A673 (cell line): ENCODE measurements at regions not wholly inside any gene's neighbourhood (a gene's known extent, or its start where the extent isn't known, plus 50 kb on each side); places are given as distances from the start of the nearest gene placed in this dataset.

Source experiments
- BruUV-seq: library from RNA; stranded (reverse); fragments of 400-500 nt; replicated peaks from 2 replicates; lab custom pipeline; 2021; lab: Mats Ljungman, UMichigan
- CTCF ChIA-PET: fragments of 300-600 bp; sonication (Branson Sonifier 250); formaldehyde crosslinking; loops from one replicate; lab custom pipeline; 2022; ENCODE audit warnings: antibody characterized with exemption; lab: Charles Lee
- POLR2A ChIA-PET: fragments of 300-600 bp; sonication (Branson Sonifier 250); formaldehyde crosslinking; loops from one replicate; lab custom pipeline; 2022; ENCODE audit warnings: antibody characterized with exemption; ENCODE audit not compliant: low non-redundant PET; lab: Charles Lee
- DNase-seq: peaks from one replicate; pipeline ENCODE4 v3.0.0-alpha.2; 2015; ENCODE audit warnings: low spot score
- H3K27ac ChIP-seq: fragments of 200-600 bp; sonication (generic); 2 replicates; pipeline ENCODE4 v1.5.1; 2016; ENCODE audit warnings: mixed run types, low read depth, mild to moderate bottlenecking, mixed read lengths, antibody characterized with exemption, low read length; ENCODE audit not compliant: poor library complexity, severe bottlenecking
- H3K27me3 ChIP-seq: fragments of 200-600 bp; sonication (generic); replicated peaks from 2 replicates; pipeline ENCODE4 v1.6.1; 2017; ENCODE audit warnings: mixed run types, low read depth, mild to moderate bottlenecking, mixed read lengths, antibody characterized with exemption, low read length; ENCODE audit not compliant: insufficient read depth, poor library complexity
- H3K36me3 ChIP-seq: fragments of 200-600 bp; sonication (generic); 2 replicates; pipeline ENCODE4 v1.6.1; 2016; ENCODE audit warnings: mixed run types, mild to moderate bottlenecking, mixed read lengths, antibody characterized with exemption, low read length; ENCODE audit not compliant: insufficient read depth, poor library complexity, severe bottlenecking
- H3K4me1 ChIP-seq: fragments of 200-600 bp; sonication (generic); 2 replicates; pipeline ENCODE4 v1.6.1; 2017; ENCODE audit warnings: mixed run types, mild to moderate bottlenecking, mixed read lengths, antibody characterized with exemption, low read length; ENCODE audit not compliant: insufficient read depth, poor library complexity, severe bottlenecking
- H3K4me3 ChIP-seq: fragments of 200-600 bp; sonication (generic); 2 replicates; pipeline ENCODE4 v1.5.1; 2016; ENCODE audit warnings: low read depth, mixed run types, mild to moderate bottlenecking, mixed read lengths, low read length; ENCODE audit not compliant: poor library complexity, severe bottlenecking
- H3K9me3 ChIP-seq: fragments of 200-600 bp; sonication (generic); 2 replicates; pipeline ENCODE4 v1.6.1; 2016; ENCODE audit warnings: mixed run types, low read depth, mild to moderate bottlenecking, mixed read lengths, antibody characterized with exemption, low read length; ENCODE audit not compliant: poor library complexity, severe bottlenecking
- EZH2 ChIP-seq: fragments of 200-600 bp; sonication (generic); IDR thresholded peaks from 2 replicates; pipeline ENCODE4 v1.6.1; 2017; ENCODE audit warnings: borderline replicate concordance, low read depth, mild to moderate bottlenecking, mixed read lengths, antibody characterized with exemption, low read length; ENCODE audit not compliant: poor library complexity, severe bottlenecking
- intact Hi-C: fragments of 100-400 bp; cut with micrococcal nuclease; formaldehyde crosslinking; loops from one replicate; pipeline ENCODE4 v1.10.0; 2022; ENCODE audit not compliant: unreplicated experiment
- TF ChIP-seq, protein P1 (sequence below): fragments of 300-800, 200-600 bp; sonication (generic); conservative IDR thresholded peaks from 2 replicates; pipeline ENCODE4 v1.5.1; 2017; ENCODE audit warnings: low read depth, mild to moderate bottlenecking, antibody characterized with exemption, low read length, moderate library complexity, mixed read lengths

DNA sequence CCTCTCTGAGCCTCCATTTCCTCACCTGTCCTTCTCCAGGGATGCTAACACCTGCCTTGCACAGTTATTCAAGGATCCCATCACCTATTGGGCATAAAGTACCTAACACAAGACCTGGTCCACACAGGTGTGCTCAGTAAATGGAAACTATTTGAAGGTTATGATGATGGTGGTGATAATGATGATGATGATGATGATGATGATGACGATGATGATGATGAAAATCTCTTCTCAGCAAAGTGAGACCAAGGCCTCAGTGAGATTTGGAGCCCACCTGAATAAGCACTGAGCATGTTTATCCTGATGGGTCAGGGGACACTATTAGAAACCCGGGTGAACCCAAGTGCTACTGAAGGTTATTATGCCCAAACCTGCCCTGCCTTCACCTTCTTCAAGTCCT, 100.7 kb downstream of the DMRTA2 start:
- DNase-seq, result no peak
- POLR2A ChIA-PET, result no interaction called here
- Histone ChIP-seq H3K36me3 (no peaks in the 10 kb centered on the region), H3K4me1 (no peaks in the 10 kb centered on the region), H3K4me3 (no peak overlapping the region), H3K27ac (no peak overlapping the region), H3K9me3 (no peaks in the 10 kb centered on the region), H3K27me3 (no peaks in the 10 kb centered on the region)
- BruUV-seq, result no TSS peak
- intact Hi-C loops, result no loop called here
- TF ChIP-seq EZH2, result no peak
- TF ChIP-seq, protein P1, sequence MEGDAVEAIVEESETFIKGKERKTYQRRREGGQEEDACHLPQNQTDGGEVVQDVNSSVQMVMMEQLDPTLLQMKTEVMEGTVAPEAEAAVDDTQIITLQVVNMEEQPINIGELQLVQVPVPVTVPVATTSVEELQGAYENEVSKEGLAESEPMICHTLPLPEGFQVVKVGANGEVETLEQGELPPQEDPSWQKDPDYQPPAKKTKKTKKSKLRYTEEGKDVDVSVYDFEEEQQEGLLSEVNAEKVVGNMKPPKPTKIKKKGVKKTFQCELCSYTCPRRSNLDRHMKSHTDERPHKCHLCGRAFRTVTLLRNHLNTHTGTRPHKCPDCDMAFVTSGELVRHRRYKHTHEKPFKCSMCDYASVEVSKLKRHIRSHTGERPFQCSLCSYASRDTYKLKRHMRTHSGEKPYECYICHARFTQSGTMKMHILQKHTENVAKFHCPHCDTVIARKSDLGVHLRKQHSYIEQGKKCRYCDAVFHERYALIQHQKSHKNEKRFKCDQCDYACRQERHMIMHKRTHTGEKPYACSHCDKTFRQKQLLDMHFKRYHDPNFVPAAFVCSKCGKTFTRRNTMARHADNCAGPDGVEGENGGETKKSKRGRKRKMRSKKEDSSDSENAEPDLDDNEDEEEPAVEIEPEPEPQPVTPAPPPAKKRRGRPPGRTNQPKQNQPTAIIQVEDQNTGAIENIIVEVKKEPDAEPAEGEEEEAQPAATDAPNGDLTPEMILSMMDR, result no peak
- CTCF ChIA-PET, result no interaction called here

DNA sequence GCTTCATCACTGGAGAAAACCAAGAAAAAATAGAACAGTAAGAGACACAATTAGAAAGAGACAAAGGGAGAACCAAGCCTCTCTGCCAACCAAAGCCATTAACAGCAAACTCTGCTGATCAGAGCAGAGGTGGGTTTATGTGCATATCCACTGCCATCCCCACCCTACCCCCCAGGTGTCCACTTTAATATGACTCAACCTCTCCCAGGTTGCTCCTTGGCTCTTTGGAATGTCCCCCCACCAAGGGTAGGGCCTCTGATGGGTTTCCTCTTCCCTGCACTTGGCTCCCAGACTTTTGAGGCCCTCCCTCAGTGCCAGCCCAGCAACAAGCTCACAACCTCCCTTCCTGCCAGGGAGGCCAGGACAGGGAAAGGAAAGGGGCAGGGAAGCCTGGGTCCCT, 104.8 kb downstream of the DMRTA2 start:
- no peaks in the 10 kb centered on the region for H3K36me3 ChIP-seq
- TF ChIP-seq, protein P1, result no peak
- TF ChIP-seq EZH2, result no peak
- intact Hi-C loops, result no loop called here
- no peaks in the 10 kb centered on the region for H3K27me3 ChIP-seq
- no peak for DNase-seq
- H3K27ac ChIP-seq, result no peak overlapping the region
- ChIA-PET CTCF (no interaction called here), POLR2A (no interaction called here)
- no peaks in the 10 kb centered on the region for H3K4me1 ChIP-seq
- H3K4me3 ChIP-seq, result no peak overlapping the region
- H3K9me3 ChIP-seq, result no peaks in the 10 kb centered on the region
- BruUV-seq, result no TSS peak

- ChIA-PET CTCF (no interaction called here), POLR2A (interaction anchor here (0.9 kb wide), 1 partner anchor 154 kb away, joined by 3 read pairs; no protein-coding TSS in a partner anchor)
- no peak overlapping the region for H3K27ac ChIP-seq
- BruUV-seq, result no TSS peak
- H3K4me3 ChIP-seq, result no peak overlapping the region
- H3K9me3 ChIP-seq, result no peaks in the 10 kb centered on the region
- intact Hi-C loops, result no loop called here
- H3K27me3 ChIP-seq, result peaks cover 5% of the 10 kb centered on the region
- TF ChIP-seq EZH2, result no peak
- TF ChIP-seq, protein P1, result no peak
- no peaks in the 10 kb centered on the region for H3K36me3 ChIP-seq
- DNase-seq, result peak; percentile 76
- H3K4me1 ChIP-seq, result no peaks in the 10 kb centered on the region
Observed at GRCh38 chr1:50308878-50309277, 114.4 kb downstream of the DMRTA2 start.
